GM23338 (cell line): ENCODE measurements at regions not wholly inside any gene's neighbourhood (a gene's known extent, or its start where the extent isn't known, plus 50 kb on each side); places are given as distances from the start of the nearest gene placed in this dataset.

Source experiments
- ATAC-seq: fragments of 200-7000 bp; cut with Tn5 transposase; 3 replicates; pipeline ENCODE4 v1.9.1; 2020
- DNase-seq: peaks from one replicate; pipeline ENCODE4 v3.0.0-alpha.2; 2015; ENCODE audit warnings: low spot score
- H2AFZ ChIP-seq: fragments of 200-600 bp; sonication (generic); 2 replicates; pipeline ENCODE4 v1.8.0; 2016; ENCODE audit warnings: antibody characterized with exemption, mild to moderate bottlenecking, moderate library complexity
- H3F3A ChIP-seq: fragments of 200-600 bp; sonication (generic); replicated peaks from 2 replicates; pipeline ENCODE4 v1.8.0; 2017; ENCODE audit warnings: antibody characterized with exemption, mixed run types, low read depth
- H3K27ac ChIP-seq: fragments of 200-600 bp; sonication (generic); 2 replicates; pipeline ENCODE4 v1.6.1; 2016; ENCODE audit warnings: low read depth
- H3K27me3 ChIP-seq: fragments of 200-600 bp; sonication (generic); 2 replicates; pipeline ENCODE4 v1.8.0; 2016; ENCODE audit warnings: mild to moderate bottlenecking, mixed run types, moderate library complexity; ENCODE audit not compliant: insufficient read depth
- H3K36me3 ChIP-seq: fragments of 200-600 bp; sonication (generic); 2 replicates; pipeline ENCODE4 v1.8.0; 2016; ENCODE audit warnings: mild to moderate bottlenecking; ENCODE audit not compliant: insufficient read depth
- H3K4me1 ChIP-seq: fragments of 200-600 bp; sonication (generic); 2 replicates; pipeline ENCODE4 v1.8.0; 2016; ENCODE audit warnings: mild to moderate bottlenecking, moderate library complexity; ENCODE audit not compliant: insufficient read depth
- H3K4me2 ChIP-seq: fragments of 200-600 bp; sonication (generic); 2 replicates; pipeline ENCODE4 v1.7.1; 2017; ENCODE audit warnings: mixed run types
- H3K4me3 ChIP-seq: fragments of 200-600 bp; sonication (generic); 2 replicates; pipeline ENCODE4 v1.6.1; 2016; ENCODE audit warnings: mixed run types
- H3K79me2 ChIP-seq: fragments of 200-600 bp; sonication (generic); replicated peaks from 2 replicates; pipeline ENCODE4 v1.8.0; 2017; ENCODE audit warnings: mild to moderate bottlenecking; ENCODE audit not compliant: insufficient read depth
- H3K9me2 ChIP-seq: fragments of 200-600 bp; sonication (generic); 2 replicates; pipeline ENCODE4 v1.8.0; 2017; ENCODE audit not compliant: insufficient read depth
- H4K20me1 ChIP-seq: fragments of 200-600 bp; sonication (generic); replicated peaks from 2 replicates; pipeline ENCODE4 v1.8.0; 2017; ENCODE audit warnings: mild to moderate bottlenecking; ENCODE audit not compliant: insufficient read depth
- H3K27ac Mint-ChIP-seq: 2 replicates; pipeline ENCODE4 v1.8.0; 2020; ENCODE audit warnings: inconsistent platforms, mild to moderate bottlenecking, moderate library complexity, mixed read lengths
- H3K27me3 Mint-ChIP-seq: 3 replicates; pipeline ENCODE4 v1.8.0; 2022; ENCODE audit warnings: low read depth, mild to moderate bottlenecking, moderate library complexity, mixed read lengths, inconsistent platforms; ENCODE audit not compliant: insufficient read depth, poor library complexity
- H3K36me3 Mint-ChIP-seq: 3 replicates; pipeline ENCODE4 v1.8.0; 2021; ENCODE audit warnings: low read depth, mild to moderate bottlenecking, inconsistent platforms, moderate library complexity, mixed read lengths
- H3K4me1 Mint-ChIP-seq: 3 replicates; pipeline ENCODE4 v1.8.0; 2020; ENCODE audit warnings: mild to moderate bottlenecking, inconsistent platforms, mixed read lengths
- H3K4me3 Mint-ChIP-seq: 3 replicates; pipeline ENCODE4 v1.8.0; 2021; ENCODE audit warnings: moderate library complexity, mild to moderate bottlenecking, inconsistent platforms, mixed read lengths
- H3K9me3 Mint-ChIP-seq: 3 replicates; pipeline ENCODE4 v1.8.0; 2020; ENCODE audit warnings: moderate library complexity, mild to moderate bottlenecking, inconsistent platforms, mixed read lengths
- CREB1 ChIP-seq: fragments of 250-450 bp; sonication (Bioruptor Pico); IDR thresholded peaks from 2 replicates; pipeline ENCODE4 v1.5.0; 2020; ENCODE audit warnings: low read depth, mild to moderate bottlenecking, moderate library complexity
- ETS1 ChIP-seq: IDR thresholded peaks from 2 replicates; pipeline ENCODE4 v1.6.1; 2016; ENCODE audit warnings: antibody characterized with exemption
- EZH2phosphoT487 ChIP-seq: fragments of 200-600 bp; sonication (generic); IDR thresholded peaks from one replicate; pipeline ENCODE4 v1.8.1; 2018; ENCODE audit warnings: antibody characterized with exemption; ENCODE audit not compliant: unreplicated experiment
- NANOG ChIP-seq: IDR thresholded peaks from 2 replicates; pipeline ENCODE4 v1.6.1; 2016; ENCODE audit warnings: antibody characterized with exemption, borderline replicate concordance
- POLR2AphosphoS5 ChIP-seq: IDR thresholded peaks from 2 replicates; pipeline ENCODE4 v1.6.1; 2016; ENCODE audit warnings: antibody characterized with exemption, low read depth
- STAT1 ChIP-seq: IDR thresholded peaks from one replicate; pipeline ENCODE4 v1.6.1; 2016; ENCODE audit warnings: antibody characterized with exemption; ENCODE audit not compliant: unreplicated experiment
- ZNF114 ChIP-seq: fragments of 250-450 bp; sonication (Bioruptor Pico); IDR thresholded peaks from 2 replicates; pipeline ENCODE4 v1.5.0; 2020; ENCODE audit warnings: mild to moderate bottlenecking, moderate library complexity
- ZNF462 ChIP-seq: fragments of 250-450 bp; sonication (Bioruptor Pico); IDR thresholded peaks from 2 replicates; pipeline ENCODE4 v1.5.0; 2020; ENCODE audit warnings: mild to moderate bottlenecking, moderate library complexity

DNA sequence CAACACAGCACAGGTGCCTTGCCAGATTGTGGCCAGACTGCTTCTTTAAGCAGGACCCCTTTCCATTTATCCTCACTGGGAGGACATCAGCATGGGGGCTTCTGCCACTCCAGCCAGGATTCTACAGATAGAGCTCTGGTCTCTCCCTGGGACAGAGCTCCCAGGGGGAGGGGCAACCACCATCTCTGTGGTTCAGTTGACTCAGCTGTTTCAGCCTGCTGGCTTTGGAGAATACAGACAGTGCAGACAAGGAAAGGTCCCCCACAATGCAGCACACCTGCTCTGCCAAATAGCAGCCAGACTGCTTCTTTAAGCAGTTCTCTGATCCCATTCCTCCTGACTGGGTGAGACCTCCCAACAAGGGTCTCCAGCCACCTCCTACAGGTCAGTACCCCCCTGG lies 132.8 kb downstream of the OR2K2 start:
- Histone ChIP-seq H4K20me1 (no peaks in the 10 kb centered on the region), H3K4me1 (no peaks in the 10 kb centered on the region), H3F3A (no peaks in the 10 kb centered on the region), H3K27me3 (no peaks in the 10 kb centered on the region), H3K79me2 (no peaks in the 10 kb centered on the region), H3K4me3 (no peak overlapping the region), H3K4me2 (no peak overlapping the region), H3K27ac (no peak overlapping the region), H3K36me3 (no peaks in the 10 kb centered on the region), H3K9me2 (no peaks in the 10 kb centered on the region), H2AFZ (no peak overlapping the region)
- Mint-ChIP-seq H3K4me1 (peaks cover 8% of the 10 kb centered on the region; the same call in 2 of the 3 replicates), H3K36me3 (peaks cover 5% of the 10 kb centered on the region; the same call in 2 of the 3 replicates), H3K27me3 (no peaks in the 10 kb centered on the region), H3K27ac (no peak overlapping the region), H3K4me3 (no peak overlapping the region), H3K9me3 (peaks cover 14% of the 10 kb centered on the region)
- no peak for DNase-seq
- no peak for ATAC-seq
- TF ChIP-seq ETS1 (no peak), NANOG (no peak), ZNF114 (no peak), POLR2AphosphoS5 (no peak), EZH2phosphoT487 (no peak), ZNF462 (CRISPR knock-in tag) (no peak), CREB1 (no peak), STAT1 (no peak)
